ENCODE measurements at regions not wholly inside any gene's neighbourhood (a gene's known extent, or its start where the extent isn't known, plus 50 kb on each side); places are given as distances from the start of the nearest gene placed in this dataset.

DNA sequence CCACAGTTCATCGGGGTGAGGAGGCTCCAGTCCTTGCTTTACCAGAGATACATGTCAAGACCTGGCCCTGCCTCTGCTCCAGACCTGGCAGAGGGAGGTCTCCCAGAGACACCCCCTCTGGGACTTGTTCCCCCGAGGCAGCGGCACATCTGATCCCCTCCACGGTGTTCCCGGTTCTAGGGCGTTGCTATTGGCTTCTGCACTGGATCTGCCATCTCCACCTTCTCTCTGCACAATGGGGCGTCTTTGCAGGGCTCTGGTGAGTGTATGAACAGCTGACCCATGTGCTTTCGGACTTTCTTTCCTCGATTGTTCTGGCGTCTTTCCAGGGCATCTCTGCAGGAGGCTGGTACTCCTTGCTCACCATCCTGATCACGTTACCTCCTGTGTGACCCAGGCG lies 930.4 kb downstream of the TBC1D22A start:
- TF ChIP-seq, protein P1, sequence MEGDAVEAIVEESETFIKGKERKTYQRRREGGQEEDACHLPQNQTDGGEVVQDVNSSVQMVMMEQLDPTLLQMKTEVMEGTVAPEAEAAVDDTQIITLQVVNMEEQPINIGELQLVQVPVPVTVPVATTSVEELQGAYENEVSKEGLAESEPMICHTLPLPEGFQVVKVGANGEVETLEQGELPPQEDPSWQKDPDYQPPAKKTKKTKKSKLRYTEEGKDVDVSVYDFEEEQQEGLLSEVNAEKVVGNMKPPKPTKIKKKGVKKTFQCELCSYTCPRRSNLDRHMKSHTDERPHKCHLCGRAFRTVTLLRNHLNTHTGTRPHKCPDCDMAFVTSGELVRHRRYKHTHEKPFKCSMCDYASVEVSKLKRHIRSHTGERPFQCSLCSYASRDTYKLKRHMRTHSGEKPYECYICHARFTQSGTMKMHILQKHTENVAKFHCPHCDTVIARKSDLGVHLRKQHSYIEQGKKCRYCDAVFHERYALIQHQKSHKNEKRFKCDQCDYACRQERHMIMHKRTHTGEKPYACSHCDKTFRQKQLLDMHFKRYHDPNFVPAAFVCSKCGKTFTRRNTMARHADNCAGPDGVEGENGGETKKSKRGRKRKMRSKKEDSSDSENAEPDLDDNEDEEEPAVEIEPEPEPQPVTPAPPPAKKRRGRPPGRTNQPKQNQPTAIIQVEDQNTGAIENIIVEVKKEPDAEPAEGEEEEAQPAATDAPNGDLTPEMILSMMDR (IDR thresholded peaks at IDR 0.05; ENCODE audit: low read depth, low read length, poor library complexity, severe bottlenecking) = no peak
- TF ChIP-seq EZH2phosphoT487 (IDR thresholded peaks at IDR 0.05; ENCODE audit: borderline replicate concordance, low read length) = no peak
